ENCODE measurements at regions not wholly inside any gene's neighbourhood (a gene's known extent, or its start where the extent isn't known, plus 50 kb on each side); places are given as distances from the start of the nearest gene placed in this dataset.
"Not testable (repeated sequence)": the region's sequence is repeated elsewhere in the genome, so short reads cannot be mapped to it uniquely, and the experiment has no call there.

- DNase-seq = no peak
Measured at GRCh38 chr12:59344224-59344623, 251.6 kb upstream of the SLC16A7 start.

- no peak for DNase-seq
Measured at GRCh38 chr12:59329462-59329861, 266.4 kb upstream of the SLC16A7 start.

GRCh38 chr12:59328395-59329075 is 267.3 kb upstream of the SLC16A7 start:
- DNase-seq = not testable (repeated sequence)

- DNase-seq = not testable (repeated sequence)
Measured at GRCh38 chr12:59326457-59326856, 269.4 kb upstream of the SLC16A7 start.

- peak; percentile 56 for DNase-seq
Measured at GRCh38 chr12:59322473-59322872, 273.4 kb upstream of the SLC16A7 start.

- no peak for DNase-seq
Measured at GRCh38 chr12:59321278-59321677, 274.6 kb upstream of the SLC16A7 start.

- no peak for DNase-seq
Measured at GRCh38 chr12:59320112-59320511, 275.7 kb upstream of the SLC16A7 start.

GRCh38 chr12:59318940-59319339 is 276.9 kb upstream of the SLC16A7 start:
- no peak for DNase-seq

- no peak for DNase-seq
Measured at GRCh38 chr12:59317598-59317997, 278.2 kb upstream of the SLC16A7 start.

- DNase-seq = no peak
Measured at GRCh38 chr12:59316938-59317337, 278.9 kb upstream of the SLC16A7 start.

GRCh38 chr12:59316354-59316753 is 279.5 kb upstream of the SLC16A7 start:
- not testable (repeated sequence) for DNase-seq

GRCh38 chr12:59314209-59314608 is 281.6 kb upstream of the SLC16A7 start:
- DNase-seq = no peak

GRCh38 chr12:59304077-59304721 is 291.6 kb upstream of the SLC16A7 start:
- no peak for DNase-seq

- DNase-seq = no peak
Measured at GRCh38 chr12:59298296-59298695, 297.5 kb upstream of the SLC16A7 start.

- no peak for DNase-seq
Measured at GRCh38 chr12:59294221-59294620, 301.6 kb upstream of the SLC16A7 start.

GRCh38 chr12:59282999-59283398 is 312.8 kb upstream of the SLC16A7 start:
- no peak for DNase-seq

GRCh38 chr12:59273561-59273960 is 322.3 kb upstream of the SLC16A7 start:
- DNase-seq = not testable (repeated sequence)

GRCh38 chr12:59268295-59268809 is 327.5 kb upstream of the SLC16A7 start:
- DNase-seq = no peak

GRCh38 chr12:59260202-59260601 is 335.6 kb upstream of the SLC16A7 start:
- no peak for DNase-seq

GRCh38 chr12:59252731-59253130 is 332.4 kb upstream of the LRIG3 start:
- no peak for DNase-seq

GRCh38 chr12:59250766-59251165 is 330.5 kb upstream of the LRIG3 start:
- no peak for DNase-seq

GRCh38 chr12:59240048-59240447 is 319.7 kb upstream of the LRIG3 start:
- DNase-seq = no peak

- no peak for DNase-seq
Measured at GRCh38 chr12:59234391-59234790, 314.1 kb upstream of the LRIG3 start.

GRCh38 chr12:59230334-59230733 is 310.0 kb upstream of the LRIG3 start:
- DNase-seq = no peak

GRCh38 chr12:59219148-59219547 is 298.8 kb upstream of the LRIG3 start:
- no peak for DNase-seq

Data from COR-L47 (cell line).